ENCODE measurements at regions not wholly inside any gene's neighbourhood (a gene's known extent, or its start where the extent isn't known, plus 50 kb on each side); places are given as distances from the start of the nearest gene placed in this dataset.
"Not testable (repeated sequence)": the region's sequence is repeated elsewhere in the genome, so short reads cannot be mapped to it uniquely, and the experiment has no call there.

GRCh38 chr4:110876214-110876613 lies 253.3 kb upstream of the PITX2 start:
- not testable (repeated sequence) for TF ChIP-seq CTCF (IDR thresholded peaks at IDR 0.05); EZH2 (IDR thresholded peaks at IDR 0.05; ENCODE audit: borderline replicate concordance, insufficient read depth, low read depth, low read length, poor library complexity, severe bottlenecking)

Measured in B cell (primary cell).